ENCODE measurements at regions not wholly inside any gene's neighbourhood (a gene's known extent, or its start where the extent isn't known, plus 50 kb on each side); places are given as distances from the start of the nearest gene placed in this dataset.
"Not testable (repeated sequence)": the region's sequence is repeated elsewhere in the genome, so short reads cannot be mapped to it uniquely, and the experiment has no call there.

- DNase-seq (ENCODE audit: low spot score) = no peak
Measured at GRCh38 chr1:113185463-113186104, 112.6 kb downstream of the LRIG2 start.

- DNase-seq (ENCODE audit: low spot score) = no peak
Measured at GRCh38 chr1:113190078-113190477, 117.1 kb downstream of the LRIG2 start.

- DNase-seq (ENCODE audit: low spot score) = no peak
Measured at GRCh38 chr1:113190930-113191329, 117.9 kb downstream of the LRIG2 start.

GRCh38 chr1:113191579-113192076, 118.6 kb downstream of the LRIG2 start:
- no peak for DNase-seq (ENCODE audit: low spot score)

GRCh38 chr1:113192242-113192641, 119.2 kb downstream of the LRIG2 start:
- DNase-seq (ENCODE audit: low spot score) = no peak

GRCh38 chr1:113192980-113193379, 120.0 kb downstream of the LRIG2 start:
- DNase-seq (ENCODE audit: low spot score) = no peak

- no peak for DNase-seq (ENCODE audit: low spot score)
Measured at GRCh38 chr1:113194846-113195830, 122.1 kb downstream of the LRIG2 start.

- no peak for DNase-seq (ENCODE audit: low spot score)
Measured at GRCh38 chr1:113197719-113198330, 124.8 kb downstream of the LRIG2 start.

- DNase-seq (ENCODE audit: low spot score) = no peak
Measured at GRCh38 chr1:113198806-113199205, 125.8 kb downstream of the LRIG2 start.

GRCh38 chr1:113199760-113200455, 126.9 kb downstream of the LRIG2 start:
- no peak for DNase-seq (ENCODE audit: low spot score)

- DNase-seq (ENCODE audit: low spot score) = no peak
Measured at GRCh38 chr1:113201560-113201959, 128.6 kb downstream of the LRIG2 start.

- DNase-seq (ENCODE audit: low spot score) = no peak
Measured at GRCh38 chr1:113205980-113206766, 133.2 kb downstream of the LRIG2 start.

- no peak for DNase-seq (ENCODE audit: low spot score)
Measured at GRCh38 chr1:113207019-113207418, 134.0 kb downstream of the LRIG2 start.

- DNase-seq (ENCODE audit: low spot score) = no peak
Measured at GRCh38 chr1:113207457-113207856, 134.5 kb downstream of the LRIG2 start.

GRCh38 chr1:113208425-113208824, 135.4 kb downstream of the LRIG2 start:
- DNase-seq (ENCODE audit: low spot score) = not testable (repeated sequence)

- DNase-seq (ENCODE audit: low spot score) = no peak
Measured at GRCh38 chr1:113210248-113210647, 137.2 kb downstream of the LRIG2 start.

- no peak for DNase-seq (ENCODE audit: low spot score)
Measured at GRCh38 chr1:113211467-113211866, 138.5 kb downstream of the LRIG2 start.

- no peak for DNase-seq (ENCODE audit: low spot score)
Measured at GRCh38 chr1:113215015-113215414, 142.0 kb downstream of the LRIG2 start.

- no peak for DNase-seq (ENCODE audit: low spot score)
Measured at GRCh38 chr1:113216664-113217063, 143.7 kb downstream of the LRIG2 start.

GRCh38 chr1:113217447-113218208, 144.6 kb downstream of the LRIG2 start:
- DNase-seq (ENCODE audit: low spot score) = no peak
